ENCODE measurements at regions not wholly inside any gene's neighbourhood (a gene's known extent, or its start where the extent isn't known, plus 50 kb on each side); places are given as distances from the start of the nearest gene placed in this dataset.

GRCh38 chrX:39677978-39678791 lies 419.6 kb downstream of the BCOR start:
- peaks cover 51% of the 10 kb centered on the region for H3K27me3 ChIP-seq (ENCODE audit: control insufficient read depth, insufficient read depth, low read length)
- no peak overlapping the region for H3K4me3 ChIP-seq (ENCODE audit: low read length)
- H3K9me3 ChIP-seq (replicated peaks; ENCODE audit: control insufficient read depth, low read depth, low read length) = peaks cover 2% of the 10 kb centered on the region
- no peak overlapping the region for H3K27ac ChIP-seq (ENCODE audit: low read length)
- WGBS (ENCODE audit: insufficient coverage) = 62% methylated on average over 17 of the region's 19 CpGs
- no peaks in the 10 kb centered on the region for H3K36me3 ChIP-seq (ENCODE audit: control insufficient read depth, insufficient read depth, low read length)
- DNase-seq = no peak
- peaks cover 16% of the 10 kb centered on the region for H3K4me1 ChIP-seq (ENCODE audit: control insufficient read depth, insufficient read depth, low read length)

DNA sequence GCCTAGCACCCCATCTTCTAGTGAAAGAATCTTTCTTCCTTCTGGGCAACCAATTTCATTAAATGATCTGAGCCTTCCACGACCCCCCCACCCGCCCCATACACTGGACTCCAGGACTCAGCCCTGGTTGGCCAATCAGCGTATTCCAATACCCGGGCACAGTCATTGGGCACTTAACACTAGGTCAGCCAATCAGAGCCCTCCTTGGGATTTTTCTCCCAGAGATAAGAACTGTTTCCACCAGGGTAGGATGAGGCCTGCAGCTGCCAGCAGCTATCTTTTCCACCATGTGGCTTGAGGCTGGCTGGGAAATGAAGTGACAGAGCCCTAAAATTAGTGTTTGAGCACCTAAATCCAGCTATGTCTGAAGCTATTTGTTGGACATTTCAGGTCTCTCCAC lies 418.8 kb downstream of the BCOR start:
- no peak for DNase-seq
- peaks cover 2% of the 10 kb centered on the region for H3K9me3 ChIP-seq (replicated peaks; ENCODE audit: control insufficient read depth, low read depth, low read length)
- H3K27ac ChIP-seq (ENCODE audit: low read length) = no peak overlapping the region
- H3K4me1 ChIP-seq (ENCODE audit: control insufficient read depth, insufficient read depth, low read length) = peaks cover 16% of the 10 kb centered on the region
- H3K36me3 ChIP-seq (ENCODE audit: control insufficient read depth, insufficient read depth, low read length) = no peaks in the 10 kb centered on the region
- H3K27me3 ChIP-seq (ENCODE audit: control insufficient read depth, insufficient read depth, low read length) = peaks cover 51% of the 10 kb centered on the region
- 86% methylated on average over 3 of the region's 4 CpGs for WGBS (ENCODE audit: insufficient coverage)
- H3K4me3 ChIP-seq (ENCODE audit: low read length) = no peak overlapping the region

DNA sequence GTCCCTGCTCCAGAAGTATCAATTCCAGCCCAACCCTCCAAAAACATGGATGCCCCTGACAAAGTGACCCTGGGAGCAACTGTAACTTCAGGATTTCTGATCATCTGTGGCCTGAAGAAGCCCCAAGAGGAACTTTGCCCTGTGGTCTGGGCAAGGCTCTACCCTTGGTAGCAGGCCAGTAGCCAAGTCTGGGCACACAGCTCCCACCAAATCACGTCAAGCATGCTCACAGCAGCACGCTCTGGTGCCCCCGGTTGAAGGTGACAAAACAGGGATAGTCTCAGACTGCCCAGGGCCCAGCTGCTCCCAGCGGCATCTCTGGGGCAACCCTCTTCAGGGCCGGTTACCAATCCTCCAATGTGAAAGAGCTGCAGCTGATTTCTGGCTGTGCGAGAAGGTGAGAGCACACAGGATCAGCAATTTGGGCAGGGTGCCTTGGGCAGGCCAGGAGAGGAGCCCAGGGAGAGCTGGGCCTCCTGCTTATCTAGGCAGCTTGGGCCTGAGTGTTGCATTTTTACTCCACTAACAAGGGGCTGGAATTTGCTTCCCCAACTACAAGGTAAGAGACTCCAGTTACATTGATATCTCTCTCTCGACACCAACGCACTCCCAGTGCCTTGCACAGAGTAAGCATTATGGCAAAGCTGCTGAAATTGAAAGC lies 418.1 kb downstream of the BCOR start:
- Histone ChIP-seq H3K9me3 (replicated peaks; ENCODE audit: control insufficient read depth, low read depth, low read length) (peaks cover 2% of the 10 kb centered on the region), H3K27me3 (ENCODE audit: control insufficient read depth, insufficient read depth, low read length) (peaks cover 48% of the 10 kb centered on the region), H3K4me3 (ENCODE audit: low read length) (no peak overlapping the region), H3K27ac (ENCODE audit: low read length) (no peak overlapping the region), H3K36me3 (ENCODE audit: control insufficient read depth, insufficient read depth, low read length) (no peaks in the 10 kb centered on the region), H3K4me1 (ENCODE audit: control insufficient read depth, insufficient read depth, low read length) (peaks cover 14% of the 10 kb centered on the region)
- 89% methylated on average over 8 of the region's 8 CpGs for WGBS (ENCODE audit: insufficient coverage)
- no peak for DNase-seq

- H3K27me3 ChIP-seq (ENCODE audit: control insufficient read depth, insufficient read depth, low read length) = peaks cover 43% of the 10 kb centered on the region
- peaks cover 10% of the 10 kb centered on the region for H3K4me1 ChIP-seq (ENCODE audit: control insufficient read depth, insufficient read depth, low read length)
- H3K27ac ChIP-seq (ENCODE audit: low read length) = no peak overlapping the region
- no peak overlapping the region for H3K4me3 ChIP-seq (ENCODE audit: low read length)
- H3K36me3 ChIP-seq (ENCODE audit: control insufficient read depth, insufficient read depth, low read length) = no peaks in the 10 kb centered on the region
- no peak for DNase-seq
- H3K9me3 ChIP-seq (replicated peaks; ENCODE audit: control insufficient read depth, low read depth, low read length) = no peaks in the 10 kb centered on the region
- WGBS (ENCODE audit: insufficient coverage) = 58% methylated on average over 11 of the region's 12 CpGs
These were observed 415.9 kb downstream of the BCOR start for GRCh38 chrX:39681885-39682284.

GRCh38 chrX:39682778-39683177 lies 415.0 kb downstream of the BCOR start:
- 96% methylated on average over 3 of the region's 3 CpGs for WGBS (ENCODE audit: insufficient coverage)
- peaks cover 49% of the 10 kb centered on the region for H3K27me3 ChIP-seq (ENCODE audit: control insufficient read depth, insufficient read depth, low read length)

DNA sequence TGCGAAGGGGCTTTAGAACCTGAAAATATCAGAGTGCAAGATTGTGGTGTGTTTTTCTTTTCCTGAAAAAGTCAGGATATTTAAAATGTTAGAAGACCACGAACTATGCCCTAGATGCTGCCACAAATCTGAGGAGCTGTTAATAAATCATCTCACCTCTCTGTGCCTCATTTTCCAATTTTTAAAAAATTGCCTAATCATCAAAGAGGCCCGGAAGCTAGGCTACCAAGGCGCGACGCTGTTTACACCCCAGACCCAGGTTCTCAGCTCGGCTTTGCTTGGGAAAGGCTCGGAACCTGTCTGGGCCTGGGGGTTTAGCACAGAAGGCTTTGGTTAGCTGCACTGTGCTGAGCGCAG lies 409.6 kb downstream of the BCOR start:
- WGBS (ENCODE audit: insufficient coverage) = 38% methylated on average over 7 of the region's 9 CpGs
- Histone ChIP-seq H3K27ac (ENCODE audit: low read length) (no peak overlapping the region), H3K9me3 (replicated peaks; ENCODE audit: control insufficient read depth, low read depth, low read length) (no peaks in the 10 kb centered on the region), H3K27me3 (ENCODE audit: control insufficient read depth, insufficient read depth, low read length) (peaks cover 55% of the 10 kb centered on the region), H3K4me1 (ENCODE audit: control insufficient read depth, insufficient read depth, low read length) (peaks cover 16% of the 10 kb centered on the region), H3K36me3 (ENCODE audit: control insufficient read depth, insufficient read depth, low read length) (no peaks in the 10 kb centered on the region), H3K4me3 (ENCODE audit: low read length) (peak overlapping the region; percentile 14)
- no peak for DNase-seq

More at GRCh38 chrX:39682778-39683177, 415.0 kb downstream of the BCOR start:
- DNase-seq = no peak
- peaks cover 18% of the 10 kb centered on the region for H3K4me1 ChIP-seq (ENCODE audit: control insufficient read depth, insufficient read depth, low read length)
- H3K4me3 ChIP-seq (ENCODE audit: low read length) = no peak overlapping the region
- H3K9me3 ChIP-seq (replicated peaks; ENCODE audit: control insufficient read depth, low read depth, low read length) = no peaks in the 10 kb centered on the region
- H3K36me3 ChIP-seq (ENCODE audit: control insufficient read depth, insufficient read depth, low read length) = no peaks in the 10 kb centered on the region
- no peak overlapping the region for H3K27ac ChIP-seq (ENCODE audit: low read length)

GRCh38 chrX:39688576-39689375 lies 409.0 kb downstream of the BCOR start:
- Histone ChIP-seq H3K4me1 (ENCODE audit: control insufficient read depth, insufficient read depth, low read length) (peaks cover 16% of the 10 kb centered on the region), H3K36me3 (ENCODE audit: control insufficient read depth, insufficient read depth, low read length) (no peaks in the 10 kb centered on the region), H3K27me3 (ENCODE audit: control insufficient read depth, insufficient read depth, low read length) (peaks cover 57% of the 10 kb centered on the region), H3K27ac (ENCODE audit: low read length) (no peak overlapping the region), H3K9me3 (replicated peaks; ENCODE audit: control insufficient read depth, low read depth, low read length) (no peaks in the 10 kb centered on the region), H3K4me3 (ENCODE audit: low read length) (peak overlapping the region; percentile 41)
- 14% methylated on average over 82 of the region's 101 CpGs for WGBS (ENCODE audit: insufficient coverage)
- DNase-seq = peak; percentile 83

DNA sequence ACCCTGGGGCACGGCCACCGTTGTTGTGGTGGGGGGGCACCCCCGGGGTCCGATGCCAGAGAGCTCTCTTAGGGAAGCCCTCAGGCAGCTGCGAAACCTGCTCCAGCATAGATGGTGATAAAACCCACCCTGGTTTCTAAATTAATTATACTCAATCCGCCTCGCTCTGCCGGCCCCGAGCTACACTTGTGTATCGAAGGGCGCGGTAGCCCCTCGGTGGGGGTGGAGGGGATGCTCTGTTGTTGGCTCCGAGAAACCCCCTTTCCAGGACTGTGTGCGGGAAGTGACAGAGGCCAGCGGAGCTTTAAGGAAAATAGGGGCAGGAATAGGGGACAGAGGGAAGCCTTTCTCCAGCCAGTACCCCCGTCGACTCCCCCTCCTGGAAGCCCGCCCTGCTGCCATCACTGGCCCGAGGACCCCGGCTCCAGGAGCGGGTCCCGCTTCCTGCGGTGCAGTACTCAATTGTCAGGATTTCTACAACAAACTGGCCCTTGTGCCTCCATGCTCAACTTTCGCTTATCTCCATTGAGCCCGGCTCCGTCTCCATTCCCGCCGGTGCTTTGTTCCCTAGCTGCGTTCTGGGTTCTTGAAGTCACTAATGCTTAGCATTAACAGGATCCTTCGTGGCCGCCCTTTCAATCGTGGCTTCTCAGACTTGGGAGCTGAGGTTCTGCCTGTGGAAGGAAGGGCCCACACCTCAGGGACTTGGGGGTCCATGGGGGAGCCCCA lies 408.2 kb downstream of the BCOR start:
- Histone ChIP-seq H3K27me3 (ENCODE audit: control insufficient read depth, insufficient read depth, low read length) (peaks cover 60% of the 10 kb centered on the region), H3K9me3 (replicated peaks; ENCODE audit: control insufficient read depth, low read depth, low read length) (no peaks in the 10 kb centered on the region), H3K4me3 (ENCODE audit: low read length) (peak overlapping the region; percentile 41), H3K27ac (ENCODE audit: low read length) (peak overlapping the region; percentile 1), H3K36me3 (ENCODE audit: control insufficient read depth, insufficient read depth, low read length) (no peaks in the 10 kb centered on the region), H3K4me1 (ENCODE audit: control insufficient read depth, insufficient read depth, low read length) (peaks cover 16% of the 10 kb centered on the region)
- DNase-seq = no peak
- WGBS (ENCODE audit: insufficient coverage) = 31% methylated on average over 21 of the region's 33 CpGs

DNA sequence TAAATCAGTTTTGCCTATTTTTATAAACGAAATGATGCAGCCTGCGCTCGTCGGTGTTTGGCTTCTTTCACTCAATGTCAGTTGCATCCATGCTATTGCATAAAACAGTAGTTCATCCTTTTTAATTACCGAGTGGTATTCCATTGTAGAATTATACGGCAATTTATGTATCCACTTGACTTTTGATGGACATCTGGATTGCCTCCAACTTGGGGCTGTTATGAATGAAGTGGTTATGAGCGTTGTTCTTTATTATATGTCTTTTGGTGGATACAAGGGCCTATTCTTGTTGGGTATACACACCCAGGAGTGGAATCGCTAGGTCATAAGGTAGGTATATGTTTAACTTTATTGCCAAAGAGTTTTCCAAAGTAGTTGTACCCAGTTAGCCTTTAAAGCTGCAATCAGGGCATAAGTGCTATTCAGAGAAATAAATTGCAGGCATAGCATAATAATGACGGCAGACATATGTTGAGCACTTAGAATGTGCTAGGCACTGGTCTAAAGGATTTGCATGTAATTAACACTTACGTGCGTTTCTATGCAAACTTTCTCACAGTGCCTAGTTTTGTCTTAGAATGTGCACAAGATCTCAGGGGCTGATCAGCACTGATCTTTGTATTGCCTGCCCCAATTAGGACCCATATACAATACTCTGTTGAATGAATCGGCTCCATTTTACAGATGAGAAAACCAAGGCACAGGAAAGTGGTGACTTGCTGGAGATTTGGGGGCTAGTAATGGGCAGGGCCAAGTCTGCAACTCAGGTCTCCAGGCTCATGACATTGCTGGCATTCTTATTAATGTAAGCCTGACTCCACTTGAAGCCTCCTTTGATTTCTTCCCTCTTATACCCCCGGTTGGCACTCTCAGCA lies 407.0 kb downstream of the BCOR start:
- Histone ChIP-seq H3K27me3 (ENCODE audit: control insufficient read depth, insufficient read depth, low read length) (peaks cover 59% of the 10 kb centered on the region), H3K27ac (ENCODE audit: low read length) (no peak overlapping the region), H3K4me3 (ENCODE audit: low read length) (no peak overlapping the region), H3K36me3 (ENCODE audit: control insufficient read depth, insufficient read depth, low read length) (no peaks in the 10 kb centered on the region), H3K9me3 (replicated peaks; ENCODE audit: control insufficient read depth, low read depth, low read length) (peaks cover under 1% of the 10 kb centered on the region), H3K4me1 (ENCODE audit: control insufficient read depth, insufficient read depth, low read length) (peaks cover 16% of the 10 kb centered on the region)
- DNase-seq = no peak
- 83% methylated on average over 9 of the region's 13 CpGs for WGBS (ENCODE audit: insufficient coverage)

Data from muscle of leg (tissue), 3 donors.